ENCODE measurements at regions not wholly inside any gene's neighbourhood (a gene's known extent, or its start where the extent isn't known, plus 50 kb on each side); places are given as distances from the start of the nearest gene placed in this dataset.

GRCh38 chr6:98137391-98137790 is 697.0 kb upstream of the POU3F2 start:
- no peak for DNase-seq (ENCODE audit: low read depth)

GRCh38 chr6:98142839-98143238 is 691.5 kb upstream of the POU3F2 start:
- no peak for DNase-seq (ENCODE audit: low read depth)

- no peak for DNase-seq (ENCODE audit: low read depth)
These were observed 687.7 kb upstream of the POU3F2 start for GRCh38 chr6:98146656-98147055.

GRCh38 chr6:98156580-98156979 is 677.8 kb upstream of the POU3F2 start:
- no peak for DNase-seq (ENCODE audit: low read depth)

- DNase-seq (ENCODE audit: low read depth) = no peak
These were observed 654.8 kb upstream of the POU3F2 start for GRCh38 chr6:98179606-98180005.

- no peak for DNase-seq (ENCODE audit: low read depth)
These were observed 634.3 kb upstream of the POU3F2 start for GRCh38 chr6:98200084-98200483.

- DNase-seq (ENCODE audit: low read depth) = no peak
These were observed 631.1 kb upstream of the POU3F2 start for GRCh38 chr6:98203170-98203806.

- no peak for DNase-seq (ENCODE audit: low read depth)
These were observed 621.9 kb upstream of the POU3F2 start for GRCh38 chr6:98212468-98212867.

GRCh38 chr6:98215531-98215930 is 618.8 kb upstream of the POU3F2 start:
- no peak for DNase-seq (ENCODE audit: low read depth)

- no peak for DNase-seq (ENCODE audit: low read depth)
These were observed 604.1 kb upstream of the POU3F2 start for GRCh38 chr6:98230250-98230649.

GRCh38 chr6:98239057-98239456 is 595.3 kb upstream of the POU3F2 start:
- no peak for DNase-seq (ENCODE audit: low read depth)

GRCh38 chr6:98241630-98242029 is 592.7 kb upstream of the POU3F2 start:
- no peak for DNase-seq (ENCODE audit: low read depth)

- DNase-seq (ENCODE audit: low read depth) = no peak
These were observed 579.8 kb upstream of the POU3F2 start for GRCh38 chr6:98254624-98255023.

GRCh38 chr6:98260382-98260781 is 574.0 kb upstream of the POU3F2 start:
- no peak for DNase-seq (ENCODE audit: low read depth)

- DNase-seq (ENCODE audit: low read depth) = no peak
These were observed 562.3 kb upstream of the POU3F2 start for GRCh38 chr6:98272060-98272459.

- DNase-seq (ENCODE audit: low read depth) = no peak
These were observed 559.7 kb upstream of the POU3F2 start for GRCh38 chr6:98274691-98275090.

- DNase-seq (ENCODE audit: low read depth) = no peak
These were observed 553.9 kb upstream of the POU3F2 start for GRCh38 chr6:98280492-98280891.

- no peak for DNase-seq (ENCODE audit: low read depth)
These were observed 547.8 kb upstream of the POU3F2 start for GRCh38 chr6:98286620-98287019.

- DNase-seq (ENCODE audit: low read depth) = no peak
These were observed 546.5 kb upstream of the POU3F2 start for GRCh38 chr6:98287876-98288275.

- DNase-seq (ENCODE audit: low read depth) = no peak
These were observed 541.6 kb upstream of the POU3F2 start for GRCh38 chr6:98292810-98293209.

- no peak for DNase-seq (ENCODE audit: low read depth)
These were observed 538.7 kb upstream of the POU3F2 start for GRCh38 chr6:98295515-98296175.

- DNase-seq (ENCODE audit: low read depth) = no peak
These were observed 525.8 kb upstream of the POU3F2 start for GRCh38 chr6:98308564-98308963.

GRCh38 chr6:98310443-98310842 is 523.9 kb upstream of the POU3F2 start:
- DNase-seq (ENCODE audit: low read depth) = no peak

- DNase-seq (ENCODE audit: low read depth) = no peak
These were observed 510.8 kb upstream of the POU3F2 start for GRCh38 chr6:98323605-98324004.

Data from GM04503 (cell line).